ENCODE measurements at regions not wholly inside any gene's neighbourhood (a gene's known extent, or its start where the extent isn't known, plus 50 kb on each side); places are given as distances from the start of the nearest gene placed in this dataset.
"Not testable (repeated sequence)": the region's sequence is repeated elsewhere in the genome, so short reads cannot be mapped to it uniquely, and the experiment has no call there.

- not testable (repeated sequence) for DNase-seq (ENCODE audit: low read depth)
Observed at GRCh38 chr2:71958426-71958825, 189.2 kb downstream of the CYP26B1 start.

GRCh38 chr2:71952572-71953188, 195.0 kb downstream of the CYP26B1 start:
- DNase-seq (ENCODE audit: low read depth): no peak

GRCh38 chr2:71951718-71952404, 195.8 kb downstream of the CYP26B1 start:
- DNase-seq (ENCODE audit: low read depth): no peak

- DNase-seq (ENCODE audit: low read depth): no peak
Observed at GRCh38 chr2:71951083-71951468, 196.6 kb downstream of the CYP26B1 start.

GRCh38 chr2:71950256-71951082, 197.2 kb downstream of the CYP26B1 start:
- DNase-seq (ENCODE audit: low read depth): no peak

GRCh38 chr2:71949537-71949798, 198.2 kb downstream of the CYP26B1 start:
- no peak for DNase-seq (ENCODE audit: low read depth)

- DNase-seq (ENCODE audit: low read depth): no peak
Observed at GRCh38 chr2:71948781-71949536, 198.7 kb downstream of the CYP26B1 start.

- no peak for DNase-seq (ENCODE audit: low read depth)
Observed at GRCh38 chr2:71947809-71948208, 199.9 kb downstream of the CYP26B1 start.

GRCh38 chr2:71945603-71945959, 202.1 kb downstream of the CYP26B1 start:
- no peak for DNase-seq (ENCODE audit: low read depth)

GRCh38 chr2:71944806-71945602, 202.7 kb downstream of the CYP26B1 start:
- DNase-seq (ENCODE audit: low read depth): no peak

GRCh38 chr2:71944183-71944550, 203.5 kb downstream of the CYP26B1 start:
- no peak for DNase-seq (ENCODE audit: low read depth)

GRCh38 chr2:71943238-71944182, 204.2 kb downstream of the CYP26B1 start:
- DNase-seq (ENCODE audit: low read depth): no peak

GRCh38 chr2:71941726-71942525, 205.7 kb downstream of the CYP26B1 start:
- no peak for DNase-seq (ENCODE audit: low read depth)

- no peak for DNase-seq (ENCODE audit: low read depth)
Observed at GRCh38 chr2:71940695-71941094, 207.0 kb downstream of the CYP26B1 start.

GRCh38 chr2:71939588-71940535, 207.8 kb downstream of the CYP26B1 start:
- DNase-seq (ENCODE audit: low read depth): no peak

GRCh38 chr2:71938659-71939587, 208.7 kb downstream of the CYP26B1 start:
- DNase-seq (ENCODE audit: low read depth): no peak

GRCh38 chr2:71938108-71938507, 209.6 kb downstream of the CYP26B1 start:
- no peak for DNase-seq (ENCODE audit: low read depth)

GRCh38 chr2:71937396-71937795, 210.3 kb downstream of the CYP26B1 start:
- no peak for DNase-seq (ENCODE audit: low read depth)
